Glutamatergic neuron (in vitro differentiated cells): ENCODE measurements at regions not wholly inside any gene's neighbourhood (a gene's known extent, or its start where the extent isn't known, plus 50 kb on each side); places are given as distances from the start of the nearest gene placed in this dataset.

Experiments used
- DNase-seq: peaks from one replicate; pipeline ENCODE4 v3.0.0; 2022
- H3K27ac Mint-ChIP-seq: one replicate; pipeline ENCODE4 v1.8.0; 2020; ENCODE audit warnings: mild to moderate bottlenecking, mixed read lengths, inconsistent platforms; ENCODE audit not compliant: unreplicated experiment
- H3K27me3 Mint-ChIP-seq: one replicate; pipeline ENCODE4 v1.8.0; 2020; ENCODE audit warnings: mild to moderate bottlenecking, moderate library complexity, mixed read lengths, inconsistent platforms; ENCODE audit not compliant: unreplicated experiment
- H3K36me3 Mint-ChIP-seq: one replicate; pipeline ENCODE4 v1.8.0; 2020; ENCODE audit warnings: mild to moderate bottlenecking, mixed read lengths, inconsistent platforms; ENCODE audit not compliant: unreplicated experiment
- H3K4me1 Mint-ChIP-seq: one replicate; pipeline ENCODE4 v1.8.0; 2020; ENCODE audit warnings: mild to moderate bottlenecking, low read depth, mixed read lengths, inconsistent platforms; ENCODE audit not compliant: unreplicated experiment
- H3K4me3 Mint-ChIP-seq: one replicate; pipeline ENCODE4 v1.8.0; 2020; ENCODE audit warnings: mild to moderate bottlenecking, mixed read lengths, inconsistent platforms; ENCODE audit not compliant: unreplicated experiment
- H3K9me3 Mint-ChIP-seq: one replicate; pipeline ENCODE4 v1.8.0; 2020; ENCODE audit warnings: mild to moderate bottlenecking, moderate library complexity, mixed read lengths, inconsistent platforms; ENCODE audit not compliant: unreplicated experiment
- TF ChIP-seq, protein P1 (sequence below): fragments of 200-600 bp; sonication (generic); IDR thresholded peaks from one replicate; pipeline ENCODE4 v1.5.0; 2021; ENCODE audit not compliant: partially characterized antibody, unreplicated experiment

DNA sequence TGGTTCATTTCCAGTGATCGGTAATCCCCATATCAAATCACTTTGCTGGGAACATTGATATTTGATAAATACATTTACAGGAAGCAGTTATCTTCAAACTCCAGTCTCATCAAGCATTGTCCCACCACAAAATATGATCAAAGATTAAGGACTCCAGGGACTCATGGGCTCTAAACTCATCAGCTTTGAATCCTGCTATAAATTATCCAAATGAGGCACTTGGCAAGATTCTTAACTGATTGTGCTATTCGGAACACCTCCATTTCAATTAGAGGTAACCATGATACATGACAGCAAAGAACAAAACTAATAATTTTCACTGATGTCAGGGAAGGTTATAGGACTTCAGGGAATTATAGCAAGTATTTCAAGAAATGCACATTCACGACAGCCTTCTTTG is 1088.1 kb upstream of the PIK3C3 start:
- H3K27me3 Mint-ChIP-seq, result no peaks in the 10 kb centered on the region
- H3K9me3 Mint-ChIP-seq, result peaks cover 3% of the 10 kb centered on the region
- H3K36me3 Mint-ChIP-seq, result no peaks in the 10 kb centered on the region
- no peak overlapping the region for H3K4me3 Mint-ChIP-seq
- H3K4me1 Mint-ChIP-seq, result peaks cover 20% of the 10 kb centered on the region
- DNase-seq, result no peak
- TF ChIP-seq, protein P1, sequence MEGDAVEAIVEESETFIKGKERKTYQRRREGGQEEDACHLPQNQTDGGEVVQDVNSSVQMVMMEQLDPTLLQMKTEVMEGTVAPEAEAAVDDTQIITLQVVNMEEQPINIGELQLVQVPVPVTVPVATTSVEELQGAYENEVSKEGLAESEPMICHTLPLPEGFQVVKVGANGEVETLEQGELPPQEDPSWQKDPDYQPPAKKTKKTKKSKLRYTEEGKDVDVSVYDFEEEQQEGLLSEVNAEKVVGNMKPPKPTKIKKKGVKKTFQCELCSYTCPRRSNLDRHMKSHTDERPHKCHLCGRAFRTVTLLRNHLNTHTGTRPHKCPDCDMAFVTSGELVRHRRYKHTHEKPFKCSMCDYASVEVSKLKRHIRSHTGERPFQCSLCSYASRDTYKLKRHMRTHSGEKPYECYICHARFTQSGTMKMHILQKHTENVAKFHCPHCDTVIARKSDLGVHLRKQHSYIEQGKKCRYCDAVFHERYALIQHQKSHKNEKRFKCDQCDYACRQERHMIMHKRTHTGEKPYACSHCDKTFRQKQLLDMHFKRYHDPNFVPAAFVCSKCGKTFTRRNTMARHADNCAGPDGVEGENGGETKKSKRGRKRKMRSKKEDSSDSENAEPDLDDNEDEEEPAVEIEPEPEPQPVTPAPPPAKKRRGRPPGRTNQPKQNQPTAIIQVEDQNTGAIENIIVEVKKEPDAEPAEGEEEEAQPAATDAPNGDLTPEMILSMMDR, result no peak
- H3K27ac Mint-ChIP-seq, result peak overlapping the region; percentile 56

DNA sequence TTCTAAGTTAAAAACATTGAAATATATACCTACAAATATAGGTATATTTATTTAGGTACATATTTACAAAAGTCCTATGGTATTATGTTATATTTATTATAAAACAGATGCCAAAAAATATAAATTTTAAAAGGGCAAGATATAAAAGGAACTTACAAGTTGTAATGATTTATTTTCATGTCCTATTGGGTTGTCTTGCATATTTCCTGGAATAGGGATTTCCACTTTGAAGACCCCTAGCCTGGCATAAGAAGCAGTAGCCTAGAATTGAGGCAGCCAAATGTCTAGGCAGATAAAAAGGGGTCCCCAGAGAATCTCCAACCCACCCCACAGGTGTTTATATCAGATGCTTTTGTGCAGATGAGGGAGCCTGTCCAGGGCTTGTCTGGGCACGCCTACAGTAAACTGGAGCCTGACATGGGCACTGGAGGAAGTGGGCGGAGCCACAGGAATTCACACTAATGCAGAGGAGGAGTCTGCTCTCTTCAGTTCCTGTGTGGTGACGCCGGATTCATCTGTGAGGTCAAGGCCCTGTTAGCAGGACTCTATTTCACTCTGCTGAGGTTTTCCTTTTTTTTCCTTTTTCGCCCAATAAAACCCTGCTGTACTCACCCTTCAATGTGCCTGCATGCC is 1088.9 kb upstream of the PIK3C3 start:
- Mint-ChIP-seq H3K36me3 (no peaks in the 10 kb centered on the region), H3K4me1 (peaks cover 20% of the 10 kb centered on the region), H3K27me3 (no peaks in the 10 kb centered on the region), H3K4me3 (no peak overlapping the region), H3K9me3 (peaks cover 3% of the 10 kb centered on the region), H3K27ac (peak overlapping the region; percentile 70)
- TF ChIP-seq, protein P1, result no peak
- DNase-seq, result no peak

DNA sequence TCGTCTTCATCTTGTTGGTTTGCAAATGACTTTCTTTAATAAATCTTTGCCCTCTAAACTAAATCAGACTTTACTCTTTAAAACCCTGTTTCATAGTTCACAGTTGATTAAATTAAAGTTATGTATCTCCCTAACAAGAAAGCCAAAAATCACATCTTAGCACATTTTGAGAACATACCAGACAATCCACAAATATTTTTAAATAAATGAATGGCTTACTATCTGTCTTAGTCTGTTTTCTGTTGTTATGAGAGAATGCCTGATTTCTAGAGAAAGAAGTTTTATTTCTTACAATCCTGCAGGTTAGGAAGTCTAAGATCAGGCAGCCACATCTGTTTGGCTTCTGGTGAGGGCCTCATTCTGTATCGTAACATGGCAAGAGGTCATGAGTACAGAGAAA is 1090.2 kb upstream of the PIK3C3 start:
- DNase-seq, result no peak
- no peak overlapping the region for H3K4me3 Mint-ChIP-seq

DNA sequence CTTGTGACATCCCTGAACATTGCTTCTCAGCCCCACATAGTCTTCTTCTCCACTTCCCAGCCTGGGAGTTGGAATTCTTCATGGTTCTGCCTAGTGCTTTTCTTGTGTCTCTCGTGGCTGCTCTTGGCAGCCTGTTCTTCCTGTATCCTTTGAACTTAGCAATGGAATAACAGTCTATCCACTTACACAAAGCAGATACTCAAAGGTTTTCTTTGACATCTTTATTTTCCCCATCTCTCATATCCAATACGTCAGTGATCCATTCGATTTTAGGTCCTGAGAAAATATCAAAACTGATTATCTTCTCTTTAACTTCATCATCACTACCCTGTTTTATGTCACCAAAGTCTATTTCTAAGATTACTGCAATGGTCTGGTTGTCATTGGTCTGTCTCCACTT is 1091.2 kb upstream of the PIK3C3 start:
- Mint-ChIP-seq H3K4me1 (peaks cover 20% of the 10 kb centered on the region), H3K27ac (no peak overlapping the region), H3K9me3 (peaks cover 3% of the 10 kb centered on the region), H3K4me3 (no peak overlapping the region), H3K27me3 (no peaks in the 10 kb centered on the region), H3K36me3 (no peaks in the 10 kb centered on the region)
- TF ChIP-seq, protein P1, result no peak
- DNase-seq, result no peak

More for the DNA sequence above, 1090.2 kb upstream of the PIK3C3 start:
- Mint-ChIP-seq H3K27me3 (no peaks in the 10 kb centered on the region), H3K27ac (no peak overlapping the region), H3K36me3 (no peaks in the 10 kb centered on the region), H3K9me3 (peaks cover 3% of the 10 kb centered on the region), H3K4me1 (peaks cover 20% of the 10 kb centered on the region)
- TF ChIP-seq, protein P1, result no peak

DNA sequence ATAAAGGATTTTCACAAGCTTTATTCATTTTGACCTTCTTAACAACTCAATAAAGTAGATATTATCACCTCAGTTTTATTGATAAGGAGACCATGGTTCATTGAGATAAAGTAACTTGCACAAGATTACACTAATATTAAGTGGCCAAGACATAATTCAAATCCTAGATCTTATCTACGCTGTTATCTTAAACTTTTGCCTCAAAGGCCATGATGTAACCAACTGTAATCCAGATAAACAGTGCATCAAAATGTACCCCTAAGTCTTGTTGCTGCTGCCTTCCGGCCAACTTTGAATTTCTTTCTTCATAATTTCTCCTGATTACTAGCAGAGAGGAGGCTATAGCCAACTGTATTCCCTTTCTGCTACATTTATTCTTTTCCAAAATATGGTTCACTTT is 1094.8 kb upstream of the PIK3C3 start:
- no peak overlapping the region for H3K27ac Mint-ChIP-seq
- H3K9me3 Mint-ChIP-seq, result no peaks in the 10 kb centered on the region
- DNase-seq, result no peak
- no peaks in the 10 kb centered on the region for H3K27me3 Mint-ChIP-seq
- TF ChIP-seq, protein P1, result no peak
- H3K4me1 Mint-ChIP-seq, result no peaks in the 10 kb centered on the region
- no peak overlapping the region for H3K4me3 Mint-ChIP-seq
- H3K36me3 Mint-ChIP-seq, result no peaks in the 10 kb centered on the region
